GM21390 (cell line): ENCODE measurements at regions not wholly inside any gene's neighbourhood (a gene's known extent, or its start where the extent isn't known, plus 50 kb on each side); places are given as distances from the start of the nearest gene placed in this dataset.
"Not testable (repeated sequence)": the region's sequence is repeated elsewhere in the genome, so short reads cannot be mapped to it uniquely, and the experiment has no call there.

Experiments used
- ATAC-seq: cut with Tn5 transposase; IDR thresholded peaks from one replicate; pipeline ENCODE4 v1.9.1; 2021; ENCODE audit not compliant: unreplicated experiment

GRCh38 chr5:88622890-88623289, 260.1 kb downstream of the MEF2C start:
- not testable (repeated sequence) for ATAC-seq

DNA sequence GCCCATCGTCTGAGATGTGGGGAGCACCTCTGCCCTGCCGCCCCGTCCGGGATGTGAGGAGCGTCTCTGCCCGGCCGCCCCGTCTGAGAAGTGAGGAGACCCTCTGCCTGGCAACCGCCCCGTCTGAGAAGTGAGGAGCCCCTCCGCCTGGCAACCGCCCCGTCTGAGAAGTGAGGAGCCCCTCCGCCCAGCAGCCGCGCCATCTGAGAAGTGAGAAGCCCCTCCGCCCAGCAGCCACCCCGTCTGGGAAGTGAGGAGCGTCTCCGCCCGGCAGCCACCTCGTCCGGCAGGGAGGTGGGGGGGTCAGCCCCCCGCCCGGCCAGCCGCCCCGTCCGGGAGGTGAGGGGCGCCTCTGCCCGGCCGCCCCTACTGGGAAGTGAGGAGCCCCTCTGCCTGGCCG, 267.2 kb downstream of the MEF2C start:
- not testable (repeated sequence) for ATAC-seq

DNA sequence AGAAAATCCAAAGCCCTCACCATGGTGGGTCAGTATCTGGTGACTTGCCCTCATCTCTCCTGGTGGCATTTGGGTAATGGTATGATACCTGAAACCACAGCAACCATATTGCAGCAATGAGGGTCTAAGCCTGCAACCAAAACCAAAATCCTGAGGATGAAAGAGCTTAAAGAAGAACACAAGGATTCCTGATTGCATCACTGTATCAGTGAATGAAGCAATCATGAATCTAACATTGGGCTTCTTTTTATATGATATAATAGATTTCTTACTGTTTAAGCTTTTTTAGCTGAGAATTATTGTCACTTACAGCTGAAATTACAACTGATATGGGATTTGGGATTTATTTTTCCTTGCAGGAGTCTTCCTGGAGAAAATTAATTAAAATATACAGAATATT, 269.9 kb downstream of the MEF2C start:
- ATAC-seq: no peak

DNA sequence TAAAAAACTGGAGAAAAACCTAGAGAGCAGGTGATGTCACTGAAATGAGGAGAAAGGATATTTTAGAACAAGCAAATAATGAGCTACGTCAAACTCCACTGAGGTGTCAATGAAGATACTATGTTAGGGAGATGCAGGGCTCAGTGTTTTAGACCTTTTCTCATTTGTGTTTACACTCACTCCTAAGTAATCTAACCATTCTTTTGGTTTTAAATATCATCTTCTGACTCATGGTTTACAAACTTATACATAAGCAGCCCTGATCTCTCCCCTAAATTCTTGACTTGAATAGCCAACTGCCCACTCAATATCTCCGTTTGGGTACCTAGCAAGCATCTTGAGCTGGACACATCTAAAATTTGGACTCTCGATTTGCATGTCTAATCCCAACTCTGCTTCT, 272.4 kb downstream of the MEF2C start:
- ATAC-seq: no peak

DNA sequence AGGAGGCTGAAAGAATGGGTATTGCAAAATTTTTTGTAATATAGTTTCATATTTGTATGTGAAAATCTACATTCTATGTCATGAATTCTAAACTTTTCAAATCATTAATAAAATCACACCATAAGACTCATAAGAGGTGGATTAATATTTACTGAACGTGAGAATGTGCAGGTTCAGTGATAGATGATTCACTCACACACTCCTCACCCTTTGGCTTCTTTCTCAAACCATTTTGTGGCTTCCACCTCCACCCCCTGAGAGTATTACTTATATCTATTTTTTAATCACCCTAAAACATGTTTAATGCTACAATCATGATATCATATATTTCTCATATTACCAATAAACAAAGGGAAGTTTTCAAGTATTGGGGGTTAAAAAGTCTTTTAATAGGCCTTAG, 275.5 kb downstream of the MEF2C start:
- ATAC-seq: no peak

DNA sequence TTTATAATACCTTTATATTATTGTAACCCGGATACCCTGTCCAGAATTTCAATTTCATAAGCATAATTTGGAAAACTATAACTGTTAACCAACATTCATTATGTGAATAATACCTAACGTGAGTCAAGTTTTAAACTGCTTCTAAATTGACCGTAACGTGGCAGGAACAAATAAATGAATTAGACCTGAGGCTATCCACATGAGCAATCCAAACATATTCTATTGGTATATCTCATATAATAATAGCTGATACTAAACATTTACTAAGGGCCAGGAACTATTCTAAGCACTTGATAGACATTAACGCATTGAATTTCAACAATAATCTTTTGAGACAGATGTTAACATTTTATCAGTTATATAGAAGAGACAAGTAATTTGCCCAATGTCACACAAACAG, 276.4 kb downstream of the MEF2C start:
- no peak for ATAC-seq

- ATAC-seq: no peak
Observed at GRCh38 chr5:88606173-88606572, 276.8 kb downstream of the MEF2C start.

GRCh38 chr5:88602584-88602983, 280.4 kb downstream of the MEF2C start:
- ATAC-seq: no peak

DNA sequence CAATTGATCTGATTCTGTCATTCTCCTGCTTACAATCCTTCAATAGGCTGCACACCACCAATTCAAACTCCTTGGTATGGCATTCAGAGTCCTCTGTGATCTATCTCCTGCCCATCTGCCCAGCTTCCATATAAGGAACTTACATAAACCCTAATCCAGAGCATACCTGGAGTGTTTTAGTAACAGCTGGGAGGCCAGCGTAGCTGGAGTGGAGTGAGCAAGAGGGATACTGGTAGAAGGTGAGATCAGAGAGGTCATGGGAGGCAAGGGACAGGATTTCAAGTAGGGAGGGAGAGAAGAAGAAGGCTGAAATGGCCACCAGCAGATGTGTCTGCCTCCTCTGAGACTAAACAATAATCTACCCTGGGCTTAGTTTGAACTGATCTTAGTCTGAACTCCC, 288.5 kb downstream of the MEF2C start:
- no peak for ATAC-seq

DNA sequence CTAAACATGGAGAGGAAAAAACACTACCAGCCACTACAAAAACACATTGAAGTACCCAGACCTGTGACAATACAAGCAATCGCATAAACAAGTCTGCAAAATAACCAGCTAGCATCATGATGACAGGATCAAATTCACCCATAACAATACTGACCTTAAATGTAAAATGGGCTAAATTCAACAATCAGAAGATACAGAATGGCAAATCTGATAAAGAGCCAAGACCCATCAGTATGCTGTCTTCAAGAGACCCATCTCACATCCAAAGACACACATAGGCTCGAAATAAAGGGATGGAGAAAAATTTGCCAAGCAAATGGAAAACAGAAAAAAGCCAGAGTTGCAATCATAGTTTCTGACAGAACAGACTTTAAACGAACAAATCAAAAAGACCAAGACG, 294.4 kb downstream of the MEF2C start:
- ATAC-seq: no peak

DNA sequence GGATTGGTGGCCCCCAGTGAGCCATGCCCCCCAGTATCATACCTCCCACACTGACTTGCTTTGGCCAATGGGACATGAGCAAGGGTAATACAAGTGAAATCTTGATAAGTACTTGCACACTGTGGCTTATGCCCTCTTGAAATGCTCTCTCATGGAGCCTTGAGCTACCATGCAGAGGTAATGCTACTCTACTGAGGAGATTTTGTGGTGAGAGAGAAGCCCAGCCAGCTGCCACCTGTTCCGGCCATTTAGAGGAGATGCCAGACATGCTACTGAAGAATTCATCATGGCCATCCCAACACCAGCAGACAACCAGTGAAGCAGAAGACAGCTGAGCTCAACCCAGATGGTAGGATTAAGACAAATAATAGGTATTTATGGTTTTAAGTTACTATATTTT, 299.5 kb downstream of the MEF2C start:
- ATAC-seq: no peak

DNA sequence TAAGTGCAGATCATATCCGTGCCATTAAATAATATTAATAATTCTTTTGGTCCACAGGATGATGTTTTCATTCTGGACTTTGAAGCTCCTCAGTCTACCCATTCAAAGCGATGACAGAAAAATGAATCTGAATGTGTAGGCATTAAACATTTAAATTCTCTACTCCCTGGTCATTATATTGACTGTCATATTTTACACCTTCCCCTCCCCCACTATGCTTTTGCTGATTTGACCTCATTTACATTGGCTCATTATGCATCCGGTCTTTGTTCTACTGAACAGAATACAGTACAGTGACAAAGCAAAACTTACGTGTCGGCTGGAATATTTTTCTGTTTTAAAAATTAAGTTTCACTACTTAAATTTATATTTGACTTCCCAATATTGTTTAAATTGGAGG, 289.7 kb upstream of the TMEM161B start:
- no peak for ATAC-seq

DNA sequence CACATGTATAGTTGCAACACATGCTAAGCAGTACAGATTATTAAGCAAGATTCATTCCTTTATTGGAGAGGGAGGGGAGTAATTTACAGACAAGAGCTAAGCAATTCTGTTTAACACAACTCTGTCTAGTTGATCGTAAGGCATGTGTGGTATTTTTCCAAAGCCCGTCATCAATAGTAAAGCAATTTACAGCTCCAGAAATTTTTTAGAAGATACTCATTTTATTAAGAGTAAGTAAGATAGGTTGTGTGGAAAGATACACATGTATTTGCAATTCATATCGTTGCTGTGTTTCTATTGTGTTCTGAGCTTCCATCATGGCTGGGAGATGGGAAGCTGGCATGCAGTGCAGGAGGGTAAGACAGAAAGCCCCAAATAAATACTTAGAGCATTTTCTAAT, 289.2 kb upstream of the TMEM161B start:
- no peak for ATAC-seq

DNA sequence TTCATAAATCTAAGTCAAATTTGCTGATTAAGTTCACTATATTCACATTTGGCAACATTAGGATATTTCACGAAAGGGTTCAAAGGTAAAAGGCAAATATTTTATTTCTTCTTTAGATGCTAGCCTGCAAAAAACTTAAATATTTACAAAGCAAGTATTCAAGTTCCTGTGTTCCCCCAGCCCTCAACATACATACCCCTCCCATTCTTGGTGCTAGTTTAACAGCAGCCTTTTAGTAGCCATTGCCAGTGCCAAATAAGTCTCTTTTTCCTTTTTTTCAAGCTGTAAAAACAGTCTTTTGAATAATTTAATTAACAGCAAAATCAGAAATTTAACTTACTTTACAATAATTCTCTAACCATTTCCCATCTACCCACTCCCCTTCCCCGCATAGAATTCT, 288.5 kb upstream of the TMEM161B start:
- no peak for ATAC-seq

DNA sequence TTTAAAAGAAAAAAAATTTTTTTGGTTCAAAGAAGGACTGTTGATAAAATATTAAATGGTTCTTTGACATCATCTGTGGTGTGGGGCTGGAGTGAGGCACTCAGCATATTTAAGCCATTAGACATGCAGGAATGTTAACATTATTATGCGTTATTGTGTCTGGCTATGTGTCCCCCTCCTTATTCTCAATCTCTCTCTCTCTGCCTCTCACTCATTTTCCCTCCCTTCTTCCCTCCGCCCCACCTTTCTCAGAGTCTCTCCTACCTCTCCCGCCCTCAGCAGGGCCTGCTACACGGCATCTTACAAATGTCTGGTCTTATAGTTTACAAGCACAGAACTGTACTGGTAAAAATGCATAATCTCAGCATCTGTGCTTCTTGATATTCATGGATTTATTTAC, 287.8 kb upstream of the TMEM161B start:
- no peak for ATAC-seq

GRCh38 chr5:88555674-88556073, 287.0 kb upstream of the TMEM161B start:
- no peak for ATAC-seq

GRCh38 chr5:88553986-88554385, 285.3 kb upstream of the TMEM161B start:
- ATAC-seq: no peak

- no peak for ATAC-seq
Observed at GRCh38 chr5:88553136-88553875, 284.7 kb upstream of the TMEM161B start.

DNA sequence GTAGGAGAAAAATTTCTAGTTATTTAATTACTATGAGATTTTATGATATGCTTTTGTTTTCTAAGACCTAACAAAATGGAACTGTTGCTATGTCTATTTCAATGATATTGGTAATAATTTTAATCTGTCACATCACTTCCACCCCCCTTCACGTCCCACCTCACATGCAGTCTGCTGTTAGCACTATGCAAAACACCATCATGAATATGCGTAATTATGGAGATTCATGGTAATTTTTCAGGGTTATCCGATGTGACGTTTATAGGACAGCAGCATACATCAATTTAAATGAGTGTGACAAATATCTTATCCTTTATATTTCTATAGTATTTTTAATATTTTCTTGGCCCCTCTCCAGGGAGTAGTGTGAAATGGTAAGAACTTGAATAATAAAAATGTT, 283.8 kb upstream of the TMEM161B start:
- ATAC-seq: no peak

- ATAC-seq: no peak
Observed at GRCh38 chr5:88551724-88552345, 283.2 kb upstream of the TMEM161B start.

- ATAC-seq: no peak
Observed at GRCh38 chr5:88550736-88551135, 282.1 kb upstream of the TMEM161B start.

- no peak for ATAC-seq
Observed at GRCh38 chr5:88548136-88548805, 279.6 kb upstream of the TMEM161B start.
